NCI-H2081 (cell line): ENCODE measurements at regions not wholly inside any gene's neighbourhood (a gene's known extent, or its start where the extent isn't known, plus 50 kb on each side); places are given as distances from the start of the nearest gene placed in this dataset.
A peak's percentile ranks its signal among the peaks of the same experiment; 100 is the strongest.
"Not testable (repeated sequence)": the region's sequence is repeated elsewhere in the genome, so short reads cannot be mapped to it uniquely, and the experiment has no call there.

ENCODE experiments used
- DNase-seq, 2 experiments: peaks; one replicate each; lab custom pipeline; 2025; lab: John Stamatoyannopoulos, UW

- DNase-seq, result peak in 1 of 2 experiments; percentile 35
These were observed 51.2 kb upstream of the SEC16B start for GRCh38 chr1:178020968-178021640.

GRCh38 chr1:178021950-178022349, 52.1 kb upstream of the SEC16B start:
- DNase-seq, result no peak

GRCh38 chr1:178023181-178023618, 53.3 kb upstream of the SEC16B start:
- no peak for DNase-seq

DNA sequence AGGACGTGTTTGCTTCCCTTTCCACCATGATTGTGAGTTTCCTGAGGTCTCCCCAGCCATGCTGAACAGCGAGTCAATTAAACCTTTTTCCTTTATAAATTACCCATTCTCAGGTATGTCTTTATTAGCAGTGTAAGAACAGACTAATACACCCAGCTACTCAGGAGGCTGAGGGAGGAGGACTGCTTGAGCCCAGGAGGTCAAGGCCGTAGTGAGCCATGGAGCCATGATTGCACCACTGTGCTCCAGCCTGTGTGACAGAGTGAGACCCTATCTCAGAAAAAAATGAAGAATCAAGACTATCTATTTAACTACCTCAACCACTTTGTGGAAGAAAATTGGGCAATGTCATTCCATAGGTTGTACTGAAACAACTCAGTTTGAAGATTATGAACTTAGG, 54.6 kb upstream of the SEC16B start:
- DNase-seq, result no peak

GRCh38 chr1:178025613-178026356, 55.9 kb upstream of the SEC16B start:
- no peak for DNase-seq

DNA sequence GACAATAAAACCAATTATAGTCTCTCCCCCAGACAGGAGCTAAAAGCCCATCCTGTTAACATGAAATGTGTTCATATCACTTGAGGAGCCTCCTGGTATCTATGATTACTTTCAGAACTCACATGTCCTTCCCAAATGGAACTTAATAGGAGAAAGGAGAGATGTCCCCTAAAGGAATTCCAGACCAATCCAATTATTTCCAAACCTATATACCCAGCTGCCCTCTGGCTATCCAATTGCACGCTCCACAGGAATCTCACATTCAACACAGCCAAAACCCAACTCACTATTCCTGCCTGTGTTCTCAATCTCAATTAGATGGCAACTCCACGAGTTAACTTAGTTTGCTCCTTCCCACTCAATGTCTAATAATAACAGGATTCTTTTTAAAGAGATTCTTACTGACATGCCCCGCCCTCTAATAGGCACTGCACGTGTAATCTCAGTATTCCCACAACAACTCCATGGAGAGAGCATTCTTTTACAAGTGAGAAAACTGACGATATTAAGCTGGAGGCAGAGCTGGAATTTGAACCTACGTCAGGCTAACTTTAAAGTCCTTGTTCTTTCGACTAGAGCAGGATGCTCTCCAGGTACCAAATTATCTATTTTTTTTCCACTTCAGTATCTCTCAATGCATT, 59.1 kb upstream of the SEC16B start:
- no peak for DNase-seq

- no peak for DNase-seq
These were observed 60.6 kb upstream of the SEC16B start for GRCh38 chr1:178030467-178030866.

- peak; percentile 89 to 90 for DNase-seq
These were observed 62.0 kb upstream of the RASAL2 start for GRCh38 chr1:178031856-178032320.

DNA sequence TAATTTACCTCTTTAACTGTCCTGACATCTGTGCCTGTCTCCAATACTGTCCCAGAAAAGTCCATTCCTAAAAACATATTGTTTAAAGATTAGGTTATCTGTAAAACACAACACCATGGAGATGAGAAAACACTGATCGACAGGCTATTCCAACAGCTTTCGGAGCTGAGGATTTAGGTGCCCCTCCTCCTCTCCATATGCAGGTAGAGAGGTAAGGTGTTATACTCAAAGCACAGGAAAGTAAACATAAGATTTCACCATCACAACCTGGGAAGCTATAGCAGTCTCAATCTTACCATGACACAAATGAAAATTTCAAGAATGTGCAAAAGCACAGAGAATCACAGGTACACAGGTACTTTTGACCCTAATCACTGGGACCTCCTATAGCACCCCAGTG, 60.9 kb upstream of the RASAL2 start:
- DNase-seq, result no peak

DNA sequence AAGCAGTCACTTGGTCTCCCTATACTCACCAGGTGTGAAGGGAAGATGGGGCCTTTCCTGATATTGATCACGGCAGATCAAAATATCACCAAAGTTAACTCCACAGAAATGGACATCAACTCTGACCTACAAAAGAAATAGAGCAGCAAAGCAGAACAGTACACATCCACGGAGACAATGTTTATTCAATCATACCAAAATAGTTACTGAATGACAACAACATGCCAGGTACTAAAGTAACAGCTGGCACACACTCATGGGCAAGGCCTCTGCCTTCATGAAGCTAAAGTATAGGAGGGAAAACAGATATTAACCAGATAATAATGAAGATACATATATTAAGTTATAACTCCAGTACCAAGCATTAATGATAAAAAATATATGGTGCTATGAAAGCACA, 59.2 kb upstream of the RASAL2 start:
- no peak for DNase-seq

DNA sequence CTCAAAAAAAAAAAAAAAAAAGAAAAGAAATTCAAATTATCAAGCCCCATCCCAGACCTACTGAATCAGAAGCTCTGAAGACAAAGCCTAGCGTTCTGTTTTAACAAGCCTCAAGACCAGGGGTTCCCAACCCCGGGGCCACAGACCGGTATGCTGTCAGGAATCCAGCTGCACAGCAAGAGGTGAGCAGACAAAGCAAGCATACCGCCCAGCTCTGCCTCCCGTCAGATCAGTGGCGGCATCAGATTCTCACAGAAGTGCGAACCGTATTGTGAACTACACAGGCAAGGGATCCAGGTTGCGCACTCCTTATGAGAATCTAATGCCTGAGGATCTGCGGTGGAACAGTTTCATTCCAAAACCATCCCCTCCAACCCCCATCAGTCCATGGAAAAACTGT, 57.8 kb upstream of the RASAL2 start:
- DNase-seq, result no peak

DNA sequence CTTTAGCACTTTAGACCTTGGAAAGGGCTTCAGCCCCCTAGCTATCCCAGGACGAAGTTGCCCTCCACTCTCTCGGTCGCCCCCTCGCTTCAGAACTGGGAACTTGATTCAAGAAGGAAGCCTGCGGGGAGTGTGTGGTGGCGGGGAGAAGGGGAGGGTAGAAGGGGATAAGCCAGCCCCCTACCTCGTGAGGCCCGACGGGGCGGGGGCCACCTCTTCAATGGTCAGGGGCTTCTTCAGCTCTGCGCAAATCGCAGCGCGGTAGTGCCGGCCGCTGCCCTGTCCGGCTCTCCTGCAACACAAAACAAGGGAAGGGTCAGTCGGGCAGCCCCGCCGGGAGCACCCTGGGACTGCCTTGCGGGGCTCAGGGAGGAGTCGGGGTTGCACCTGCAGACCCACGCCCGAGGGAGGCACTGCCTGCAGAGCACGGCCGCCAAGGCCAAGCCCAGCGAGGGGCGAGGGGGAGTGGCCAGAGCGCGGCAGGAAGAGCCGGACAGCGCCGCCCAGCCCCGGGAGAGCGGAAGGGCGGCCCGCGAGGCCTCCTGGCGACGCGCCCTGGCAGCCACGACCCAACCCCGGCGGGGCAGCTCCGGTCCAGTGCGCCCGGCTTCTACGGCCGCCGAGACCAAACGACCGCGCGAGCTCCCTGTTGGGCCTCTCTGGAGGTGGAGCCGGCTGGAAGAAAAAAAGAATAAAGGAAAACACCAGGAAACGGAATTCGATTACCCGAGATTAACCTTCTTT, 56.2 kb upstream of the RASAL2 start:
- peak; percentile 56 to 69 for DNase-seq

DNA sequence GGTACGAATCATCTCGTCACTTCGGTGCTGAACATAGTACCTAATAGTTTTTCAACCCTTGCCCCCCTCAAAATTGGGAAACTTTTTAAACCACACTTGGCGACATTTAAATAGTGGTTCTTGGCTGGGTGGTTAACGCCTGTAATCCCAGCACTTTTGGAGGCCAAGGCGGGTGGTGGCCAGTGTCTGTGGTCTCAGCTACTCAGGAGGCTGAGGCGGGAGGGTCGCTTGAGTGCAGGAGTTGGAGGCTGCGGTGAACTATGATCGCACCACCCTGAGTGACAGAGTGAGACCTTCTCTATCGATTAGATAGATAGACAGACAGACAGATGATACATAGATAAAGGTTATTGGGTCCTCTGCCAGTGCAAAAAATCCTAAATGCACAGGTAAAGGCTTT, 55.5 kb upstream of the RASAL2 start:
- no peak for DNase-seq

DNA sequence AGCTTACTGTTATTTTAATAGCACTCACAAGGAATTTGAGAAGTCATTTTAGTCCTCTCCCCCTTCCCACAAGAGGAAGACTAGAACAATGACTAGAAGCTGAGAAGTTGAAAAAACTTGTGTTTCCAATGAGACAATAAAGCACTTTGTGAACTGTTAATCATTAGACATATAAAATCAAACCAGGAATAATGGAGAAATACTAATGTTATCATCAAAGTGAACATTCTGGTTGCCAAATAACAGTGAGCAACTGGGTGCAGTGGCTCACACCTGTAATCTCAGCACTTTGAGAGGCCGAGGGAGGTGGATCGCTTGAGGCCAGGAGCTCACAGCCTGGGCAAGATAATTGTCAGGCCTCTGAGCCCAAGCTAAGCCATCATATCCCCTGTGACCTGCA, 54.0 kb upstream of the RASAL2 start:
- no peak for DNase-seq

- DNase-seq, result not testable (repeated sequence)
These were observed 50.0 kb upstream of the RASAL2 start for GRCh38 chr1:178043940-178044339.
